ENCODE measurements at regions not wholly inside any gene's neighbourhood (a gene's known extent, or its start where the extent isn't known, plus 50 kb on each side); places are given as distances from the start of the nearest gene placed in this dataset.

- TF ChIP-seq CTCF (IDR thresholded peaks at IDR 0.05; ENCODE audit: insufficient read depth, low read length, severe bottlenecking): no peak
- H3K36me3 ChIP-seq (ENCODE audit: control insufficient read depth, insufficient read depth, low read length): no peaks in the 10 kb centered on the region
- FAIRE-seq: no peak
Observed at GRCh38 chr1:60821156-60821555, 261.2 kb upstream of the NFIA start.

GRCh38 chr1:60818969-60819701, 263.2 kb upstream of the NFIA start:
- no peak for DNase-seq (ENCODE audit: low read depth)

More at GRCh38 chr1:60821156-60821555, 261.2 kb upstream of the NFIA start:
- Histone ChIP-seq H3K27me3 (ENCODE audit: control insufficient read depth, insufficient read depth, low read length) (no peaks in the 10 kb centered on the region), H3K4me3 (ENCODE audit: low read depth, low read length) (no peak overlapping the region)
- DNase-seq (ENCODE audit: low read depth): no peak

DNA sequence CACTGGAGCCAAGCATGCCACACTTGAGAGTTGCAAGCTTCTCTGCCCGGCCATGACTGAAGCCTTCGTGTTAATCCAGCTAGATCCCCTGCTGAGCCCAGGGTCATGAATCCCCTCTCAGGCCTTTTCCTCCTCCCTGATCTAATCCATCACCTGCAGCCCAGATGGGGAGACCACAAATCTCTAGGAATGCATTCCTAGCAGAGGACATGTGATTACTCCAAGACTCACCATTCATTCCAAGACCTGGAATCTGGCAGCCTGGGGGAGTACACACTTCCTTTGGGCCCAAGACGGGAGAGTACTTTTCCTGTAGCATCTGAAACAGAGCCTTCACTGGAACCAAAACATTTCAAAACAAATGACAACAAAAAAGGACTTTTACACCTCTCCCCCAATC, 269.3 kb upstream of the NFIA start:
- Histone ChIP-seq H3K36me3 (ENCODE audit: control insufficient read depth, insufficient read depth, low read length) (no peaks in the 10 kb centered on the region), H3K27me3 (ENCODE audit: control insufficient read depth, insufficient read depth, low read length) (no peaks in the 10 kb centered on the region), H3K4me3 (ENCODE audit: low read depth, low read length) (no peak overlapping the region)
- DNase-seq (ENCODE audit: low read depth) (no peak), FAIRE-seq (no peak)
- no peak for TF ChIP-seq CTCF (IDR thresholded peaks at IDR 0.05; ENCODE audit: insufficient read depth, low read length, severe bottlenecking)

More at GRCh38 chr1:60818969-60819701, 263.2 kb upstream of the NFIA start:
- Histone ChIP-seq H3K4me3 (ENCODE audit: low read depth, low read length) (no peak overlapping the region), H3K27me3 (ENCODE audit: control insufficient read depth, insufficient read depth, low read length) (no peaks in the 10 kb centered on the region), H3K36me3 (ENCODE audit: control insufficient read depth, insufficient read depth, low read length) (no peaks in the 10 kb centered on the region)
- no peak for TF ChIP-seq CTCF (IDR thresholded peaks at IDR 0.05; ENCODE audit: insufficient read depth, low read length, severe bottlenecking)
- no peak for FAIRE-seq

- TF ChIP-seq CTCF (IDR thresholded peaks at IDR 0.05; ENCODE audit: insufficient read depth, low read length, severe bottlenecking): no peak
- DNase-seq (ENCODE audit: low read depth): no peak
- no peak for FAIRE-seq
- Histone ChIP-seq H3K4me3 (ENCODE audit: low read depth, low read length) (no peak overlapping the region), H3K36me3 (ENCODE audit: control insufficient read depth, insufficient read depth, low read length) (no peaks in the 10 kb centered on the region), H3K27me3 (ENCODE audit: control insufficient read depth, insufficient read depth, low read length) (no peaks in the 10 kb centered on the region)
Observed at GRCh38 chr1:60809204-60809980, 273.0 kb upstream of the NFIA start.

DNA sequence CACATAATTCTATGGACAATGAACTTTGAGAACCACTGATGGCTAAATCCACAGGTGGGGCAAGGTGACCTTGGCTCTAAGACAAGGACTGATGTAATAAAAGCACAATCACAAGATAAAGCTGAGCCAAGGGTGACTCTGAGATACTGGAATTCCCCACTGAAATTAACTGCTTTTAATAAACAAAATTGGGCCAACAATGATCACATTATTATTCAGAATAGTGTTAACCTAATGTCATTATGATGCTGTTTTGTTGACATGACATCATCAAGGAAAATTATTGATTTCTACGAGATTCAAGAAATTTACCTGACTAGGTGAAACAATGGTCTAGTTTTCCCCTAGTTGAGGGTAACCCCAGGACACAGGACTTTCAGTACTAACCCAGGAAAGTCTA, 273.7 kb upstream of the NFIA start:
- FAIRE-seq (no peak), DNase-seq (ENCODE audit: low read depth) (no peak)
- no peak overlapping the region for H3K4me3 ChIP-seq (ENCODE audit: low read depth, low read length)
- H3K36me3 ChIP-seq (ENCODE audit: control insufficient read depth, insufficient read depth, low read length): no peaks in the 10 kb centered on the region
- TF ChIP-seq CTCF (IDR thresholded peaks at IDR 0.05; ENCODE audit: insufficient read depth, low read length, severe bottlenecking): no peak
- H3K27me3 ChIP-seq (ENCODE audit: control insufficient read depth, insufficient read depth, low read length): no peaks in the 10 kb centered on the region

Data from bronchial epithelial cell (primary cell).